ENCODE measurements at regions not wholly inside any gene's neighbourhood (a gene's known extent, or its start where the extent isn't known, plus 50 kb on each side); places are given as distances from the start of the nearest gene placed in this dataset.

DNA sequence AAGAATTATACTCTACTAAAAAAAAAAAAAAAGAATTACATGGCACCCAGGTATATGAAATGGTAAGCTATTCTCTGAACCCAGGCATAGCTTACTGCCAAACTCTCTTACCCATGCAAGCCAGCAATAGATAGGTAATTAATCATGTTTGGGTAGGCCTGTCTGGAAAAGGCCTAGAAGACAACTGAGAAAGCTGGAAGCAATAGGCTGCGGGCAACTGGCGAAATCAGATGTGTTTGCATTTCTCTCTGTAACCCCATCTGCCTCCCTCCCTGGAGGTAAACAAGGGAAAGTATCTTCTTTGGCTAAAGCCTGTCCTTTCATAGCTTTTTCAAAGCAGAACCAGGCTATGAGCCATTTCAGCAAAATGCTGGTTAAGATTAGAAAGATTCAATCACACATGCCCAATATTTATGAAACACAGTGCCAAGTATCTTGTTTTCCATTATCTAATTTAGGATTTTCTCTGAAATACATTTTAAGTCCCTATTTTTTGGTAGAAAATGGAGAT, 934.8 kb upstream of the DDX18 start:
- Histone ChIP-seq H2AFZ (ENCODE audit: low read depth, low read length) (no peak overlapping the region), H4K20me1 (replicated peaks; ENCODE audit: control insufficient read depth, extremely low read depth, insufficient read depth, low read length) (no peaks in the 10 kb centered on the region), H3K4me2 (ENCODE audit: insufficient read depth, low read length) (no peak overlapping the region), H3K27me3 (ENCODE audit: control insufficient read depth in 2 of 2, insufficient read depth in 2 of 2, low read length in 2 of 2) (no peaks in the 10 kb centered on the region), H3K4me1 (ENCODE audit: control insufficient read depth, extremely low read depth, insufficient read depth, low read length) (no peaks in the 10 kb centered on the region), H3K79me2 (ENCODE audit: control insufficient read depth, insufficient read depth, low read length) (no peaks in the 10 kb centered on the region), H3K36me3 (ENCODE audit: control insufficient read depth in 2 of 2, extremely low read depth in 1 of 2, insufficient read depth in 2 of 2, low read length in 2 of 2) (no peaks in the 10 kb centered on the region), H3K9me1 (replicated peaks; ENCODE audit: control insufficient read depth, extremely low read depth, insufficient read depth, low read length) (no peaks in the 10 kb centered on the region), H3K27ac (ENCODE audit: insufficient read depth, low read depth, low read length) (no peak overlapping the region), H3K4me3 (replicated peaks in 1 of 3; ENCODE audit: insufficient read depth in 1 of 3, low read depth in 1 of 3, low read length in 3 of 3) (no peak overlapping the region), H3K9ac (replicated peaks; ENCODE audit: extremely low read depth, insufficient read depth, low read length) (no peak overlapping the region), H3K9me3 (replicated peaks; ENCODE audit: control insufficient read depth, insufficient read depth, low read length) (peaks cover 4% of the 10 kb centered on the region)
- dilution Hi-C loops (cut with MboI; ENCODE audit: extremely low pct_ligation_motif_present, low sequenced_read_pairs) = no loop called here
- intact Hi-C loops (cut with micrococcal nuclease) = no loop called here
- CTCF ChIA-PET = no interaction called here
- POLR2A ChIA-PET = no interaction called here
- no TSS peak for BruUV-seq (replicated peaks)
- FAIRE-seq = no peak
- DNase-seq (ENCODE audit: low read depth, low spot score) = no peak
- TF ChIP-seq CTCF (IDR thresholded peaks at IDR 0.05; ENCODE audit: extremely low read depth in 1 of 2, insufficient read depth in 1 of 2, low read depth in 1 of 2, low read length in 2 of 2) (no peak), POLR2AphosphoS5 (IDR thresholded peaks at IDR 0.05; ENCODE audit: insufficient read depth, low read depth, low read length) (no peak), POLR2A (IDR thresholded peaks at IDR 0.05; ENCODE audit: low read depth, low read length) (no peak), MYC (IDR thresholded peaks at IDR 0.05; ENCODE audit: low read depth, low read length) (no peak), EZH2 (IDR thresholded peaks at IDR 0.05; ENCODE audit: borderline replicate concordance, low read depth, low read length, severe bottlenecking) (no peak), JUN (IDR thresholded peaks at IDR 0.05; ENCODE audit: borderline replicate concordance, insufficient read depth, insufficient read length, low read depth) (no peak), FOS (IDR thresholded peaks at IDR 0.05; ENCODE audit: borderline replicate concordance, insufficient read depth, low read length) (no peak), MAX (IDR thresholded peaks at IDR 0.05; ENCODE audit: insufficient read depth, insufficient read length) (no peak), GATA2 (IDR thresholded peaks at IDR 0.05; ENCODE audit: insufficient read depth, insufficient read length, low read depth, low read length) (no peak)
